ENCODE measurements at regions not wholly inside any gene's neighbourhood (a gene's known extent, or its start where the extent isn't known, plus 50 kb on each side); places are given as distances from the start of the nearest gene placed in this dataset.

DNA sequence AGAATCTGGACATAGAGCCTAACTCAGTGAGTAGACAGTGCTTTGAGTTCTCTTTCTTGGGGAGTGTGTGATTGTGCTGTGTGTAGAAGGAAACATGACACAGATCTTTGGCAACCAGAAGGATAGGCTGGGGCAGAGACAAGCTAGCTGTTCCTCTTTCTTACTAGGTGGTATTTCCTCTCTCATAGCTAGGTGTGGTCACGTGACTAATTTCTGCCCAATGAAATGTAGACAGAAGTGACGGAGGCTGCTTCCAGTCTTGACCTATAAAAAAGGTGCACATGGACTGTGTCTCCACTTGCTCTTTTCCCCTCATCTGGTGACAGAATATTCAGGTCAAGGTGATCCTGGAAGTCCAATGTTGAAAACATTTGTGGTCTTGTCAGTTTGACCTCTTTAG is 92.5 kb upstream of the NFIB start:
- TF ChIP-seq CTCF (IDR thresholded peaks at IDR 0.05) (no peak), REST (IDR thresholded peaks at IDR 0.05; ENCODE audit: insufficient read depth in 1 of 2, low read depth in 2 of 2, low read length in 1 of 2) (no peak), TCF7L2 (IDR thresholded peaks at IDR 0.05; ENCODE audit: low read depth, low read length) (no peak), SIN3A (IDR thresholded peaks at IDR 0.05; ENCODE audit: borderline replicate concordance, insufficient read depth, low read depth, low read length) (no peak)
